NCI-H345 treated with DMSO at 0.1 percent for 48 hours (cell line): ENCODE measurements at regions not wholly inside any gene's neighbourhood (a gene's known extent, or its start where the extent isn't known, plus 50 kb on each side); places are given as distances from the start of the nearest gene placed in this dataset.

ENCODE experiments used
- DNase-seq: peaks from one replicate; lab custom pipeline; 2025; ENCODE audit not compliant: unreplicated experiment; lab: John Stamatoyannopoulos, UW

DNA sequence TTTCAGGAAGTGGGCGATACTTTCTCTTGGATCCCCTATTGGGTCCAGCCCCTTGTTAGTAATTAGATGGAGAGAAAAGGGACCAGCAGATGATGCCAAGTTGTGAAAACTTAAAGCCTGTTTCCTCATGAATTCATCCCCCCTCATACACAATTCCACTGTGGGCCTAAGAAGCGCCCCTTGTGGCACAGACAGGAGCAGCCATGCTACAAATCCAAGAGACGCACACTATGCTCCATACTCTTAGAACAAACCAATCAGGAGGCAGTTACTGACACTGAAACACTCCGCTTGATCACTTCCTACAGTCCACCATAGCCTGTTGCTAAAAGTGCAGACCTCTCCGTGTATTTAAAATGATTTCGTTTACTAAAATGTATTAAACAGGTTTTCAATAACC, 111.3 kb upstream of the ARRDC4 start:
- DNase-seq = no peak

DNA sequence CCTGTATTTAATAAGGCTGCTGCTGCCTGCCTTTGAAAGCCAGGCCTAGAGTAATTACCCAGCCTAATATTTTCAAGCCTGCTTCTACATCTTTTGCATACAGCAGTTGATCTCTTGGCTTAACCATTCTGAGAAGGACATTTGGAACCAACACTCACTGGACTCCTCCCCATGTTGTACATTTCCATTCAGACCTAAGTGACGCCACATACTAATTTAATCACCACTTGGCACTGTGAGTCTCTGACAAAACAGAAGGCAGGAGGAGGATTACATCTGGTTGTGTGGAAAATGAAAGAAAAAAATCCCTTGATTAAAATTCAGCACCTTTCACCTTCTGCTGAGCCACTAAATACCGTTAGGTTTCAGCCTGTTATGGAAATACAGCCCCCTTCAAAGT, 102.2 kb upstream of the ARRDC4 start:
- no peak for DNase-seq

DNA sequence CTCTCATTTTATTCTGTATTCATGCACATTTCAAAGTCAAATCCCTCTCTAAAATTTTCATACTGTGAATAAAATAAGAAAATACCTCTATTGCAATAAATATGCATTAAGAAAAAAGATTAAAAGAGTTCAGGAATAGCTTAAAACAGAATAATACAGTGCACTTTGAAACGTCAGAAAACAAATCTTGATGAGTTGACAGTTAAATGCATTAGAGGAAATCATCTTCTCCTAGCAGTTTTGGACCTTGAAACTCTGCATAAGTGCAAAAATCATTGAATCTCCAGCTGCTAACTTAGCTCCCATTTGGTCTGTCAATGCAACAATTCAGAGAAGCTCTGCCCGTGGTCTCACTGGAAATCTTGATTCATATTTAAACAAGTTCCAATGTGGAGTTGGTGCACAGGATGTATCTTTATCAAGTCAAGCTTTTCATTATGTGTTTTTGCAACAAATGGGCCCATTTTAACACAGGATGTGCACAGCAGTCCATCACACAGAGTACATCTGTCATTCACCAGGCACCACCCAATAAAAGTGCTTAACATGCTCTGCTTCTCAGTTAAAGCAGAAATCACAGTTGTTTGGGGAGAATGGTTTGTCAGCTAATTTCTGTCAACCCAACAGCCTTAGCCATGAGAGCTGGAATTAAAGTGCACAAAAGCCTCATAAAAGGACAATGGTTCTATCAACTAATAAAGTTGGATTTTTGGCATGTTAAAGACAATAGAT, 98.8 kb upstream of the ARRDC4 start:
- DNase-seq = no peak

DNA sequence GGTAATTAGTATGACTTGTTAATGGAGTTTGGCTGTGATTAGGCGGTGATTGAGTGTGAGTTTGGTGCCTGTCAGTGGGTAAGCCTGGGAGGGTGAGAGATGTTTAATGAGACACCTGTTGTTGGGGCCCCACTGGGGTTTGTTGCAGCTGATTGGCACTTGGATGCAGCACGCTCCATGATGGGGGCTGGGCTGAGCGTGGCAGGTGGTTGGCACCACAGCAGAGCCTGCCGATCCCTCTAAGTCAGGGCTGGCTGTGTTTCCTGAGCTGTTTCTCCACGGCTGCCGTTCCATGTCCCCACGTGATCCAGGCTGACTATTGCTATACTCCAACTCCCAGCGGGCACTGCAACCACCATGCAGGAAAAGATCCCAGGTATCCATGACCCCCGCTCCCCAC, 93.5 kb upstream of the ARRDC4 start:
- peak; percentile 28 for DNase-seq

DNA sequence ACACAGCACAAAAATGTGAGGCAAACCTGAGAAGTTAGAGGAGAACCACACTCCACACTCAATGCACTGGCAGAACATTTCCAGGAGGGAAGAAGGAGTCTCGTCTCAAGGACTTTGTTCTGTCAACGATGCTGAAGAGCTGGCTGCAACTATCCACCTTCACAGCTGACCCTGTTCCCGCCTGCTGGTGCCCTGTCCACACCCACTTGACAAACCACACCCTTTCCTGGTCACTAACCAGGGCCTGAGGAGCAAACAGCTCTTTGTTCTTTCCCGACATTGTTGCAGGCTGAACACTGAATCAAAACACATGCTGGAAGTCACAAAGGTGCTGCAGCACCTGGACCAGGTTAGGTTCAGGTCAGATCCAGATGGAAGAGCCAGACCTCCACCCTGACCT, 92.6 kb upstream of the ARRDC4 start:
- no peak for DNase-seq

DNA sequence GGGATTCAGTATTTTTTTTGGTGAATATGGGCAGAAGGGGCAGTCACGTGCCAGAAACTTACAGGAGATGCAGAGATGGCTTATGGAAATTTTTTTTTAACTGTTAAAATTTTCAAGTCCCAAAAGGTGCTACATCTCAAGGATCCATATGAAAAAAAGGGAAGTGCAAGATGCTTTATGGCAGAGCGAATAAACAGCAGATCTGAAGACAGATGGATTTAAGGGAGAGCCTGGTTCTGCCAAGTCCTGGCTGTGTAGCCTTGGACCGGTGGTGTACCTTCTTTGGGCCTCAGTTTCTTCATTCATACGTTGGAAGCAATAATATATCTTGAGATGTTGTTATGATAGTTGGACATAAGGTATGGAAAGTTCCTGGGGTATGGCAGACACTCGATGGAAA, 91.5 kb upstream of the ARRDC4 start:
- DNase-seq = no peak

DNA sequence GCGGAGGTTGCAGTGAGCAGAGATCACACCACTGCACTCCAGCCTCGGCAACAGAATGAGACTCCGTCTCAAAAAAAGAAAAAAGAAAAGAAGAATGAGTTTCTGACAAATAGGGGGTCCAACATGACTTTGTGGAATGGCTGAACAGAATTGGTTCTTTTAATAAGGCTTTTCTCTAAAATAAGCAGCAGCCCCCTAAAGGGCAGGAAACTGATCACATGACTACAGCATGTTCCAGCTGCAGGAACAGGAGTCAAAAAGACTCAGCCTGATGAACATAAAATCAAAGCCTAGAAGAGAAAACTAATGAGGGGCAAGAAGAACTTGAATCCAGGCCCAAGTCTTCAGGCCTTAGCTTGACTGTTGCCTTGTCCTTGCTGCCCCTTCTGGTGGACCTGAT, 89.7 kb upstream of the ARRDC4 start:
- no peak for DNase-seq

DNA sequence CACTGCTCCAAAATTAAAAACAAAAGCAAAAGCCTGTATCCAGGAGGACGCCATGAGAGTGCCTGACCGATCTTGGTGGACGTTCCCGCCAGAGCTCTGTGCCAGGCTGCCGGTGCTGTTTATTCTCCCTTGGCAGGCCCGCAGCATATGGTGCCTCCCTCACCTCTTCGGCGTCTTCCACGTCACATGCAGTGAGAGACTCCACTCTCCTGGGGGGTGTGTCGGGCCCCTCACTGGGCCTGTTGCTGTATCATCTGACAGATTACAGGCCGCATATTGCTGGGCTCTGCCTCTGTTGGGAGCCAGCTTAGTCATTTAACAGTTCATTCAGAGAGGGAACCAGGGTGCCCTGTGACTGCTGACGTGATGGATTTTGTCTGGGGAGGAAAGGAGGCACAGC, 86.4 kb upstream of the ARRDC4 start:
- no peak for DNase-seq

DNA sequence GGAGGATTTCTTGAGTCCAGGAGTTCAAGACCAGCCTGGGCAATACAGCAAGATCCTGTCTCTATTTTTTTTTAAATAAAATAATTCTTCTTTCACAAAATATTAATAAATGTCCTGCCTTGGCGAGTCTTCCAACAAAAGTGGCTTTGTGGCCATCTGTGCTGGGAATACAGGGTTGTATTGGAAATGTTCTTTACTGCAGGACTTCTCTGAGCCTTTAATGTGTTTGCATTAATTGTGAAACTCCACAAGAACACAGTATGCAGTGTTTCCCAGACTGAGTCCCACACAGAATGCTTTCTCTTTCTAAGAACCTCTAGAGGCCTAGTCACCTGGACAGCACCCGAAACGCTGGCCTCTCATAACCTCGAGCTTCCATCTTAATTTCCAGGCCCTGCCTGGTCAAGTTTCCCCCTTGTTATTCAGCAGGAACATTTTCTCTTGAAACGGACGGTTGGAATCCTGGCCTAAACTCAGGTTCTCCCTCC, 85.4 kb upstream of the ARRDC4 start:
- no peak for DNase-seq

DNA sequence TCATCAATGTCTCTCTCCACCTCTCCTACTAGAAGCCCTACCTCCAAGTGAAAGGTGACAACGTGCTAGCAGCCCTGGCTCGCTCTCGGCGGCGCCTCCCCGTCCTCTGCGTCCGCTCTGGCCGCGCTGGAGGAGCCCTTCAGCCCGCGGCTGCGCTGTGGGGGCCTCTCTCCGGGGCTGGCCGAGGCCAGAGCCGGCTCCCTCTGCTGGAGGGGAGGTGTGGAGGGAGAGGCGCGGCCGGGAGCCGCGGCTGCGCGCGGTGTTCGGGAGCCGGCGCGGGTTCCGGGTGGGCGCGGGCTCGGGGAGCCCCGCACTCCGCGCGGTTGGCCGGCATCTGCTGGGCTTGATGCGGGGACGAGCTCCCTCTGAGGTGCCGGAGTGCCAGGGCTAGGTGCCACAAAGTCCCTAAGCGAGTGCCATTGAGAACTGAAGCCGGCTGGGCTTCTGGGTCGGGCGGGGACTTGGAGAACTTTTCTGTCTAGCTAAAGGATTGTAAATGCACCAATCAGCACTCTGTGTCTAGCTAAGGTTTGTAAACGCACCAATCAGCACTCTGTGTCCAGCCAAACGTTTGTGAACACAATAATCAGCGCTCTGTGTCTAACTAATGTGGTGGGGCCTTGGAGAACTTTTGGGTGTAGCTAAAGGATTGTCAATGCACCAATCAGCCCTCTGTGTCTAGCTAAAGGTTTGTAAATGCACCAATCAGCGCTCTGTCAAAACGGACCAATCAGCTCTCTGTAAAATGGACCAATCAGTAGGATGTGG, 84.8 kb upstream of the ARRDC4 start:
- DNase-seq = no peak

DNA sequence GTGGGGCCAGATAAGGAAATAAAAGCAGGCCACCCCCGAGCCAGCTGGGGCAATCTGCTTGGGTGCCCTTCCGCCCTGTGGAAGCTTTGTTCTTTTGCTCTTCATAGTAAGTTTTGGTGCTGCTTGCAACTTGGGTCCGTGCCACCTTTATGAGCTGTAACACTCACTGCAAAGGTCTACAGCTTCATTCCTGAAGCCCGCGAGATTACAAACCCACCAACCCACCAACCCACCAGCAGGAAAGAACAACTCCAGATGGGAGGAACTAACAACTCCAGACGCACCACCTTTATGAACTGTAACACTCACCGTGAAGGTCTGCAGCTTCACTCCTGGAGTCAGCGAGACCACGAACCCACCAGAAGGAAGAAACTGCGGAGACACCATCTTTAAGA, 84.2 kb upstream of the ARRDC4 start:
- DNase-seq = no peak

DNA sequence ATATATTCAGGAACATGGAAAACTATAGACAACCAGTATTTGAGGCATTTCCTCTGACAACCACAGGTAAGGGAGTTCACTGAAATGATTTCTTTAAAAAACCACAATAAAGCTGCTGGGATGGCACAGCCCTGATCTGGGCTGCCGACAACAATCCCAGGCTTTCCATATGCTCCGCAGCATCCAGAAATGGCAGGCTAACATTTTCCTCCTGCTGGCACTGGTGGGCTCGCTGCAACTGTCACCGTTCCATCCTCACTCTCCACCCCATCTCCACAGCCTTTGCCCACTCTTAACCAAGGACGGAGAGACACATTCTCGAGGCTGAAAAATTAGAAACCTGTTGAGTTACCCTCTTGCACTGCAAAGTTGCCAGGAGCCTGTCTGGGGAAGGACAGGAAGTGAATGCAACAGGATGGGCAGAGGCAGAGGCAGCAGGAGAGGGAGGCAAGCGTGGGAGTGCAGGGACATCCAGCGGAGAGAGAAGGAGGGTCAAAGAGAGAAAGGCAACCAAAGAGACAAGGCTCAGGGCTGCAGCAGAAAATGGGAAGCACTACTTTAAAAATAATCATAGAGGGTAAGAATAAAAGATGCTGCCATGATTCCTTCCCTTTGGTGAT, 79.0 kb upstream of the ARRDC4 start:
- DNase-seq = no peak

DNA sequence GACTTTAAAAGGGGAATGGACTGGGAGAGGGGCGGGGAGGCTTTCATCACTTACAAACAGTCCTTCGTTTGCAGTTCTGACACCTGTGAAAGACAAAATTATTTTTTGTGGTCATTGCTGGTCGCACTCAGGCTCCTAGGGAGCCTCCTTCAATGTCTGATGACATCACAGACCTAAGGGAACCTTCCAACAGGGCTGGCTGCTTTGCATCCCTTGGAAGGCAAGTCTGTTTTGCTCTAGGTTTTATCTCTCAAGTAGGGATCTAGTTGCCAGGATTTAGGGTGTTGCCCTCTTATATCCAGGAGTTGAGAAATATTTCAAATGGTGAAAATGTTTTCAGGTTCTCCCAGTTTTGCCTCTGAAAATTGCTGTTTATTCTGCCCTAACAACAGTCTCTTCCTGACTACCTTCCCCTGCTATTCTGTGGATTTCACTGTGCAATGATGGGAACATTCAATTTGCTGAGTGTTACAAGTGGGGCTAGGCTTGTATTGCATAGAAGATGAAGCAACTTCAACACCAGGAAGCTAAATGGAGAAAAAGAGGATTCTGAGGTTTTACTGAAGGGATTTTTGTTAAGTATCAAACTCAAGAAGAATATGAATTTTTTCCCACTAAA, 75.9 kb upstream of the ARRDC4 start:
- DNase-seq = no peak

DNA sequence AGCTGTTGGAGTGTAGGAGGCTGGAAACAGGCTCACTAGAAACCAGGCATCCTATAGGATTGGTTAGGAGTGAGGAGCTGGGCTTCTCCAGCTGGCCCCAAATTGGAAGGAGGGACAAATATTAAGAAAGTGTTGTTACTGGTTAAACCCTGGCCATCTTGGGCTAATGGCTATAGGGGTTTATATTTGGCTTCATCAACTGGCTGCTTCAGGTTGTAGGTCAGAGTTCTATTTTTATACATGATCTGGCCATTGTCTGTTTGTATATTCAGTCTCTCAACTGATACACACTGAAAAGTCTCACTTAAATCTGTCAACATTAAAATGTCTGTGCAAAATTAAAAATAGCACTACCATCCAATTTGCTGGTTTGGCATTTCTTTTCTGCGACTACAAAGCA, 70.2 kb upstream of the ARRDC4 start:
- no peak for DNase-seq

DNA sequence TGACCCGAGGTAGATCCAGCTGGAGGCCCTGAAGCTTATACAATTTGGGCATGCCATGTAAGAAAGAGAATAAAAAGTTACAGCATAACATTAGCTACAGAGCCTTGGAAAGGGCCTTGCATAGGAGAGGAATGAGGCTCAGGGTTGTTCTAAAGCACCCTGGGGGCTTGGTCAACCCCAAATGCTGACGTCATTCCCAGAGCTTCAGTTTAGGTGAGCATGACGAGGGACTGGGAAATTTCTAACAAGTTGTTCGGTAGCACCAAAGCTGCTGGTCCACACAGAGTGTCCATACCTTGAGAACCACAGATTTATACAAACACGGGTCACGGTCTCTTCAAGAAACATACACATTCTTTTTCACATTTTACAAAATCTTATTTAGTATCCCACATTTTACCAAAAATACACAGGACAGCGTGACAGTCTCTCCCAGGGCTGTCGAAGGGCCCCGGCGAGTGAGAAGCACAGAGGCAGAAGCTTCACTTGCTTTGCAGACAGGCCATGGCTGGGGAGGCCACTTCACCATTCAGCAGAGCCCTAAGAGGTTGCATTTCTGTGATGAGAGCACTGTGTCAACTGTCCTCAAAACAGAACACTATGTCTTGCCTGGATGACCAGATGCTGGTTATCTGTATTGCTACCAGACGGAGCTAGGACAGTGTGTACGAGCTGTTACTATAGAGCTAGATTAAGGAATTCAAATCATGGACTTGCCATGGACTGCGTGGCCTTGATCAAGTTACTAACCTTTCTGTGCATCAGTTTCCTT, 68.2 kb upstream of the ARRDC4 start:
- no peak for DNase-seq

DNA sequence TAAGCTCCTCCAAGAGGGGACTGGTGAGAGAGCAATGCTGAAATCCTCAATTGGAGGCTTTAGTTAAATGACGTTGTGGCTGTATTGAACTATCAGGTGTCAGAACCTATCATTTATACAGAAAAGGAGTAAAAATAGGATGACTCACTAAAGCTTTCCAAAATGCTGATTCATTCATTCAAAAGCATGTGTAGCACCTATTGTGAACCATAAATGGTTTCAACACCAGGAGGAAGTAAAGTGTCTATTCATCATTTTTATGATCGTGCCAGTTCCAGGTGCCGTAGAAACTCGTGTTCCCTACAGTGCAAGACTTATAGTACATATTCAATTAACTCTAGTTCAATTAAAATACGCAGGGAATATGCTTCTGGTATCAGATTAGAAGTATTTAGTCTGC, 66.5 kb upstream of the ARRDC4 start:
- DNase-seq = no peak

DNA sequence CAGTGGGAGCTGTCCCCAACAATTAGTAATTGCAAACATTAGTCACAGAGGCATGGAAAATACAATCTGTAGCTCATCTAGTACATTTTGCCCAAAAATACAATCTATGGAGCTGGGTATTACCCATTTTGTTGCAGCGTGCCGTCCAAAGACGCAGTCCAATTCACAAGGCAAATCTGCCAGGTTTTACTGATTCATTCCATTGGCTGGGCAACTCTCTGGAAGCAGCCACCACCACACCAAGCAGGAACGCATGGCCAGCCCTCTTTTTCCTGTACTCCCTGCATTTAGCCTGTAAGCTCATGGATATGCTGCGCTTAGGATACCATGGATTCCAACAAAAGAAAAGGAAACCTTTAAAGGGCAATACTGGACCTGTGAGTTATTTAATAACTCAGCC, 60.5 kb upstream of the ARRDC4 start:
- no peak for DNase-seq

DNA sequence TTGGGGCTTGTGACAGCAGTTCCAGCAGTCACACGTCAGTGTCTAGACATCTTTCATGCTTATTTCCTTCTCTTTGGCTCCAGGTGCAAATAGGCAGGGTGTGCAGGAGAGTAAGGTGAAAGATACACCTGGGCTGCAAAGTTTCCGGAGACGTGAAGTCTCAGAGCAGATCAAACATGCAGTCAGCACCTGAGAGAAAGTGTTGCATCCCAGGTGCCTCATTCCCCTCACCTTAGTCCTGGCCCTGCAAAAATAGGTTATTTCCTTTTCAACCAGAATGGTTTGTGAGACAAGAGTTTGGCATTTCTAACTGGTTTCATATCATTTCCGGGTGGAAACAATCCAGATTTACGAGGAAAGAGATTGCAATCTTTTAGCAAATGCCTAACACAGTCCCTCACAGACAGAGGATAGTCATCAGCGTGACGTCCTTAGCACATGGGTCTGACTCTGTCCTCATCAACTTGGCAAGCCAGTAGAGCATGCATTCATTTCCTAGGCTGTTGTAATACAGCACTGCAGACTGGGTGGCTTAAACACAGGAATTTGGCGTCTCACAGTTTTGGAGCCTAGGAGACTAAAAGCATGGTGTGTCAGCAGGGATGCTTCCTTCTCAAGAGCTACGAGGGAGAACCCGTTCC, 58.2 kb upstream of the ARRDC4 start:
- no peak for DNase-seq

DNA sequence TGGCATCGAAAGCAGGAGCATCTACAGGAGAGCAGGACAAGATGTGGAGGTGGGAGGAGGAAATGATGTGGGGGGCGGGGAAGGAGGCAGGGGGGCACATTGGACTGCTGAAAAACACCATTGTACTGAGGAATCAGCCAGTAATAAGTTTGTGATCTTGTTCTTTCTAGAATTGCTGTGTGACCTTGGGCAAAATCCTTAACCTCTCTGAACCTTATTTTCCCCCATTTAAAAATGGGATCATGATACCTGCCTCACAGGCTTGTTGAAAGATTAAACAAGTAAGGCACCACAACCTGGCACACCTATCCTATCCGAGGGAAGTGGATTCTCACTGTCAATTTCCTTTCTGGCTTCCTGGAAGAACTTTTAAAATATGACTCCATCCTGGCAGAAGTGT, 56.9 kb upstream of the ARRDC4 start:
- DNase-seq = no peak

DNA sequence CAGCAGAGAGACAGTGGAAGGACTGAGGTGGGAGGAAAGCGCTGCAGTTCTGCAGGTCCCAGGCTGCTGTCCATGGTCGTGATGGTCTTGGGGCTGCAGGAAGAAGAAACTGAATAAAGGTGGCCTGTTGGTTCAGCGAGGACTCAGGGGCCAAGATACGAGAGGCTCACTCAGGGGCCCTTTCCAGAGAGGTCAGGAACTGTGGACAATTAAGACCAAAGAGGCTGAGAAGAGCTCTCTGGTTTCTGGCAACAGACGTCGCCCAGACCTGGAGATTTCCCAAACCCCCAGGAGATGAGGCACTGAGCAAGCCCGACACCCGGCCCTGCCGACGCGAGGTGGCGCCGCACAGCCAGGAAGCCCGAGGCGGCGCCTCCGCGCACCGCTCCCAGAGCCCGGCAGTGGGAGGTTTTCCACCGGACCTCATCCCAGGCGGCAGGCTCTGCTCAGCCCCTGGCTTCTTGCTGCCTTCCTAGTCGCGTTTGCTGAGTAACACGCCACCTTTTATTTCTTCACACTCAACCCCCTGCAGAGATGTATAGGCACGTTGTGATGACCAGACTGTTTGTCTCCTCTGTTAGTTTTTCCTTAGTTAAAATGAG, 56.4 kb upstream of the ARRDC4 start:
- peak; percentile 19 for DNase-seq
